ENCODE measurements at regions not wholly inside any gene's neighbourhood (a gene's known extent, or its start where the extent isn't known, plus 50 kb on each side); places are given as distances from the start of the nearest gene placed in this dataset.

GRCh38 chr22:47604563-47604962 is 842.1 kb downstream of the TBC1D22A start:
- DNase-seq = no peak

- DNase-seq = no peak
Observed at GRCh38 chr22:47602732-47603131, 840.3 kb downstream of the TBC1D22A start.

- DNase-seq = no peak
Observed at GRCh38 chr22:47601666-47602065, 839.2 kb downstream of the TBC1D22A start.

- no peak for DNase-seq
Observed at GRCh38 chr22:47600791-47601625, 838.6 kb downstream of the TBC1D22A start.

GRCh38 chr22:47600281-47600680 is 837.8 kb downstream of the TBC1D22A start:
- DNase-seq = no peak

- no peak for DNase-seq
Observed at GRCh38 chr22:47599753-47600152, 837.3 kb downstream of the TBC1D22A start.

GRCh38 chr22:47598864-47599263 is 836.4 kb downstream of the TBC1D22A start:
- no peak for DNase-seq

GRCh38 chr22:47597041-47597440 is 834.6 kb downstream of the TBC1D22A start:
- no peak for DNase-seq

- DNase-seq = no peak
Observed at GRCh38 chr22:47596176-47596690, 833.8 kb downstream of the TBC1D22A start.

GRCh38 chr22:47594836-47595521 is 832.5 kb downstream of the TBC1D22A start:
- no peak for DNase-seq

- DNase-seq = no peak
Observed at GRCh38 chr22:47593911-47594311, 831.5 kb downstream of the TBC1D22A start.

- no peak for DNase-seq
Observed at GRCh38 chr22:47593291-47593690, 830.8 kb downstream of the TBC1D22A start.

- no peak for DNase-seq
Observed at GRCh38 chr22:47592791-47593190, 830.3 kb downstream of the TBC1D22A start.

GRCh38 chr22:47591709-47592108 is 829.3 kb downstream of the TBC1D22A start:
- DNase-seq = no peak

- no peak for DNase-seq
Observed at GRCh38 chr22:47591016-47591415, 828.6 kb downstream of the TBC1D22A start.

- DNase-seq = no peak
Observed at GRCh38 chr22:47589271-47590250, 827.1 kb downstream of the TBC1D22A start.

- DNase-seq = no peak
Observed at GRCh38 chr22:47588578-47588960, 826.1 kb downstream of the TBC1D22A start.

GRCh38 chr22:47587861-47588577 is 825.6 kb downstream of the TBC1D22A start:
- no peak for DNase-seq

- no peak for DNase-seq
Observed at GRCh38 chr22:47587361-47587760, 824.9 kb downstream of the TBC1D22A start.

GRCh38 chr22:47586946-47587345 is 824.5 kb downstream of the TBC1D22A start:
- DNase-seq = no peak

- DNase-seq = no peak
Observed at GRCh38 chr22:47586038-47586437, 823.6 kb downstream of the TBC1D22A start.

GRCh38 chr22:47583959-47584562 is 821.6 kb downstream of the TBC1D22A start:
- no peak for DNase-seq

Measured in activated CD4-positive, alpha-beta T cell treated with anti-CD3 and anti-CD28 coated beads for 1 hour (primary cell).